GM19438 (cell line): ENCODE measurements at regions not wholly inside any gene's neighbourhood (a gene's known extent, or its start where the extent isn't known, plus 50 kb on each side); places are given as distances from the start of the nearest gene placed in this dataset.
"Not testable (repeated sequence)": the region's sequence is repeated elsewhere in the genome, so short reads cannot be mapped to it uniquely, and the experiment has no call there.

Experiments used
- ATAC-seq: cut with Tn5 transposase; IDR thresholded peaks from one replicate; pipeline ENCODE4 v1.9.1; 2021; ENCODE audit warnings: low read depth; ENCODE audit not compliant: unreplicated experiment

DNA sequence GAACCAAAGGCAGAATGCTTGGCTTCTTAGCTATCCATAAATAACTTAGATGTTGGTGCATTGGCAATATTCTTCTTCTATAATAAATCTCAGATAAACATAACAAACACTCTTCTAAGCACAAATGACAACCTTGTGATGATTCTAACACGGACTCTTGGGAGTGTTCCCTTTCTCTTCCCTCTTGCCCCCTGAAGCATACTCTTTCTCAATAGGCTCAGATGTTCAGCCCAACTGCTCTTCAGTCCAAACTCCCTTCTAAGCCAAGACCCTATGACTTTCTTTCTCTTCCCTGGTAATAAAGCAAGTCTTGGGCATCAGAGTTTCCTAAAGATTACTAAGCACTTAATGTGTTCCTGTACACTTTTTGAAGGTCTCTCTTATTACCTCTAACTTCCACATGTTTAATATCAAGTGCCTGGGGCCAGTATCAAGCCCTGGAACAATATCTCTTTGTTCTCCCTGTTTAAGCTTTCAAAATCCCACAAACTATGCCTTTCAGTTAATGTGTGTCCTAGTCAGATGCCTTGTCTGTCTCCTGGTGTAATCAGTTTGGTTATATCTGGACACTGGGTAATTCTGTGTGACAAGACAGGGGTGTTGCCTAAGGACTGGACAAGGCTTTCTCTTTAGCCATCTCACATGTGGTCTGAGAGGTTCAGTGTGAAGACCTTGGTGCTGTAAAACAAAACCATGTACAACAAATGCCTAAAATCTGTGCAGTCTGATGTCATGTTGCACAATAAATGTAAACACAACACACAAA is 92.9 kb upstream of the IVNS1ABP start:
- no peak for ATAC-seq

DNA sequence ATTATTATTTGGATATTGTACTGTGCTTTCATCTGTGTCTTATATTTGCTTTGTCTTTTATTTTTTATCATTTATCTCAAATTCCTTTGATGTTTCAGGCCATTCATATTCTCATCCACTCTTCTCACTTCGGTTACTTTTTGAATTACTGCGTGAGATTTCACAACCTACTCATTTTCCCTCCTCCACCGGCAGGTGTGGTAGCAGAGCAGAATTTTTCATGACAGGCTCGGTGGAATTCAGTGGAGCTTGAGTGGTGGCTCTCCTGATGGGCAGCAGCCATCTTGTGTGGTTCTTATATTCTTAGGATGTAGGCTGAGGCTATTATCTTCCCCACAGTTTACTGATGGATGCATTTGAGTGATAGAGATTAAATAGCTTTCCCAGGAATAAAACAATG is 92.3 kb upstream of the IVNS1ABP start:
- no peak for ATAC-seq

DNA sequence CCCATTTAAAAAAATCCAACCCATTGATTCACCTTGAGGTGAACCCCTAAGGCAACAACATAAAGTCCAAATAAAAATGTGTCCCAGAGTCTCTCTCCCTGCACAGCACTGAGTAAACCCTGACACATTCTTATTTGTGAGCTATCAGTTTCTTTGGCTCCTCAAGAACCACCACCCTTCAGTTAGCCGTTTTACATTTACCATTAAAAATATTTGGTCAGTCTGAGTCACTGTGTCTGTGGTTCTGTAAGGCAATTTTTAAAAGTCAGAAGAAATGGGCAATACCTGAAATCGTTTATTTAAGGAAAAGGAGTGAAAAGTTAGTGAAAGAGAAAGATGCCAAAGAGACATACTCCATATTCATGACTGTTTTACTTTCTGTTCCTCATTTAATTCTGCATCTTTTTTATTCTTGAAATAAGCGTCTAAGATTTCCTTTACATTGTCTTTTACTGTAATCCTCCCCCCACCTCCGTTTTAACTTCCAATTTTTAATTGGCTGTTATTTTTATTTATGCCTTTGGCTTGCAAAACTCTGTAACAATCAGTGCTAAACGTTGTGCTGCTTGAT is 91.7 kb upstream of the IVNS1ABP start:
- ATAC-seq, result no peak

DNA sequence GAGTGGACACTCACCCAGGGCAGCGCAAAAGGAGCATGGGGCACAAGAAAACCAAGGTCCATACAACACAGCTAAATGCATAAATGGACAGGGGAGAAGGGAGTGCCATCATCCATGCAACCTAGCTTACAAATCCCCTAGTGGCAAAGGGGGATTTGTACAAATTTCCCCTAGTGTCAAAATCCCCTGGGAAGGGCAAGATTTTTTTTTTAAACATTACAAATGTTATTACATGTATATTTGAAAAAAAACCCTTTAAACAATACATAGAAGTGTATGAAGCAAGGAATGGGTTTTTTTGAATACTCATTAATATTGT is 89.6 kb upstream of the IVNS1ABP start:
- ATAC-seq, result no peak

DNA sequence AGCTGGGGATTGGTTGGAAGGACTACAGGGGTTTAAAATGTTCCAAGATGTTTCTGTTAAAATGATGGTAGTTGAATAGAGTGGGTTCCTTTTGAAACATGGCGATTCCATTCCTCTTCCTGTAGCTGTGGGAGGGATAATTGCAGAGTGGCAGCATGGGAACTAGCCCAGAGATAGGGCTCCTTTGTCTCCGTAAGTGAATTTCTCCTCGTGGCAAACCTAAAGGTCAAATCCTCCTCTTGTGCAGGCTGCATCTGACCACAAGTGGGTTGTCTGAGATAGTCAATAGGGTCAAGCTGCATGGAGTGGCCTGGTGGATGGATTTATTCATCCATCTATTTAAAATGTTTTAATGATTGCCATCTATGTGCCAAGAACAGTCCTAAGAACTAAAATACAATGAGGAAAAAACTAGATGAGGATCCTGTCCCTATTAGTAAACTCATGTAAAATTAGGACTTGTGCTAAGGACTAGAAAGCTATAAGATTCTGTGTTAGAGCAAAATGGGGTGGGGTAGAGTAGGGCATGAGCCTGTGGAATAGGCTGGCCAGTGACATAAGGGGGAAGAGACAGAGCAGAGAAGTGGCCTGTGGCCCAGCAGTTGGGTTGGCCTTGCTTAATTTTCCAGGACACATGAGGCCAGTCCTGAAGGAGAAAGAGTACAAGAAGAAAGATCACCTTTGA is 89.1 kb upstream of the IVNS1ABP start:
- ATAC-seq, result no peak

DNA sequence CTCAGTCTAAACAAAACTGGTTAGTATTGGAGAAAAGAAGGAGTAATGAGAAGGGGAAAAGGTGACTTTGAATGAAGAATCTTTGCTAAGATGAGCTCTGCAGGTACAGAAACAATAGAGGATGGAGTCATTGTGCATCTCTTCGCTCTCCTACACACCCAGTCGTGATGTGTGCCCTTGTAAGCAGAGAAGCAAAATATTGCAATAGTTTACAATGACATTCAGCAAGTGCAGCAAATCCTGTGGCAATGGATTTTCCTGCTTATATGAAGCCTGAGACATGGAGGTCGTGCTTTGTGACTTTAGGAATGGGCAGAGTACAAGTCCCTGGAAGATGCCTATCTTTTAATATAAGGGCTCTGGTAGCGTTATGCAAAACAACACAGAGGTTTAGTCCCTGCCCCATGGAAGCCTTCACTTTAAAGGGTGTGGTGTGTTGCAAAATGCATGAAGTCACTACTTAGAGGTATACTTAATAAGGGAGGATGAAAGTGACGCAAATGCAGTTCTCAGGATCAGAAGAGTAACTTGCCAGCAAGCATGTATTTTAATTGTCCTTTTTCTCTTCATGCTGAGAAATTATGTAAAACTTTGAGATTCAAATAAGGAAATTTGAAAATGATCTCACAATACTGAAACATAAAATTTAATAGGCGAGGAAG is 88.0 kb upstream of the IVNS1ABP start:
- no peak for ATAC-seq

DNA sequence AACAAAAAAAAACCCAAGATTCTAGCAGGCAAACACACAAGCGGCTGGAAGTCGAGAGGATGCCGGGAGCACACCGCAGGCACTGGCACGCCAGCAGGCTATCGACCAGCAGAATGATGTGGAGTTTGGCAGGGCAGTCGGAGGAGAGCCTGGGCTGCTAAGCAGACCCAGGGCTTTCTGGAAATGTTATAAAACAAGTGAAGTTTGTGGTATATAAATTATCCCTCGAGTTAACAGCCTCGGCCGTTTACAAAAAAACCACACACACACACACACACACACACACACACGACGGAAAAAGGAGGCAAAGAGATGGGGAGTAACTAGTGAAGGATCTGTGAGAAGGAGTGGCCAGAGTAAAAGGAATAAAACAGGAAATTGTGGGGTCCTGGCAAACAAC is 87.2 kb upstream of the IVNS1ABP start:
- ATAC-seq, result no peak

DNA sequence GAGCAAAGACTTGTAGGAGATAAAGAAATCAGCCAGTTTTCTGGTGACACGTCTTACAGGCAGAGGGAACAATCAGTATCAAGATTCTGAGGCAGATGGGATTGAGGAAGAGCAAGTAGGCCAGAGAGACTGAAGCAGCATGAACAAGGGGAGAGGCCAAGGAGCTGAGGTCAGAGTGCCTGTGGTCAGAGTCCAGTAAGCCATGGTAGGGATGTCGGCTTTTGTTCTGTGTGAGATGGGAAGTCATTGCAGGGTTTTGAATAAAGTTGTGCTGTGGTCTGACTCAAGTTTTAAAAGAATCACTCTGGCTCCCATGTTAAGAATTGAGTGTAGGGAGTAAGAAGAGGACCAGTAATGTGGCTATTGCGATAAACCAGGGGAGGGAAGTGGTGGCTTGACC is 85.9 kb upstream of the IVNS1ABP start:
- ATAC-seq, result no peak

DNA sequence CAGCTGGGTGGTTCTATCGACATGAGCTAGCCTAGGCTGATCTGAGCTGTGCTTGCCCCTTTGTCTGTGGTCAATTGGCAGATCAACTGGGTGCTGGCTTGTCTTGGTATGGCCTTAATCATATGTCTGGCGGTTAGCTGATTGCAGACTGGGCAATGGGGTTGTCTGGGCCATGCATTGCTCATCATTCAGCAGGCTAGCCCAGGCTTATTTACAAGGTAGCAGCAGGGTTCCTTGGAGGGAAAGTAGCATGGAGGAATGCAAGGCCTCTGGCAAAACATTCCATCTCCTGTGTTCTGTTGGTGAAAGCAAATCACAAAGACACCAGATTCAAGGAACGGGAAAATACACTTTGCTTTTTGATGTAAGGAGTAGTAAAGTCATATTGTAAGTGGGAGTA is 84.0 kb upstream of the IVNS1ABP start:
- no peak for ATAC-seq

DNA sequence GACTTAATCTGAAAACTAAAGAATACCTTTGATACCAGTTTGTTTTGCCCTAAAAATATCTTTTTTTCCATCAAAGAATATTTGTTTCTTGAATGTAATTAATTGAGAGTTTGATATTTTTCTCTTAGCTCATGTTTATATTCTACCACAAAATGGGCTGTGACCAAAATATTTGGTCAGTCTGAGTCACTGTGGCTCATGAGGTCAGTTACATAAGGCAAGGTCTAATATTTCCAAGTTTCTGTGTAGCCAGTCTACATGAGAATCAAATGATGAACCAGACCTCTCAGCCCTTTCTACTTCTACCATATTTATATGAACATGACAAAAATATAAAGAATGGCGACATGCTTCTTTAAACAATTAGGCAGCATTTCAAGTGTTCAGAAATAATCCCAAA is 83.0 kb upstream of the IVNS1ABP start:
- no peak for ATAC-seq

DNA sequence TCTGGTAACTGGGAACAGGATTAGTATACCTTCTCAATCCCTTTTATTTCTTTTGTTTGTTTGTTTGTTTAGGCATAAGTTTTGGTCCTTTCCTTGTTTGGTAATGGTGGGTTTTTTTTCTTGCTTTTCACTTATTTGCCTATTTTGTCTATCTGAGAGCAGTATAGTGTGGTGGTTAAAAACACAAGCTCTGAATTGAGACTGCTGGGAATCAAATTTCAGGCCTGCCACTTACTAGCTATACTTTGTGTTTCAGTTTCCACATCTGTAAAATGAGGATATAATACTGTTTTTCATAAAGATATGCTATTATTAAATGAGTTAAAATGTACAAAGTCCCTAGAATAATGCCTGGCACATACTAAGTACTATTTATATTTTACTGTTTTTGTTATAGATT is 81.6 kb upstream of the IVNS1ABP start:
- no peak for ATAC-seq

DNA sequence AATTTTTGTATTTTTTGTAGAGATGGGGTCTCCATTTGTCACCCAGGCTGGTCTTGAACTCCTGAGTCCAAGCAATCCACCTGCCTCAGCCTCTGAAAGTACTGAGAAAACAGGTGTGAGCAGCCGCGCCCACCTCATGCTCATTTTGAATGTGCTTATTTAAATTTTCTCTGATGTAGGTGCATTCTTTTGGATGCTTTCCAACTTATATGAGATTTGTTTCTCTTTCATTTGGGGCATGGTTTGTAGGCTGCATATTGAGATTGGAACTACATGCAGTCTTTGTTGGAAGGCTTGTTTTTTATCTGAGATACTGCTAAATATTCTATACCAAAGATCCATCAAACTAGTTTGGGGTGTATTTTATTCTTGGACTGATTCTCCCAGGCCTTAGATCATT is 81.0 kb upstream of the IVNS1ABP start:
- ATAC-seq, result no peak

DNA sequence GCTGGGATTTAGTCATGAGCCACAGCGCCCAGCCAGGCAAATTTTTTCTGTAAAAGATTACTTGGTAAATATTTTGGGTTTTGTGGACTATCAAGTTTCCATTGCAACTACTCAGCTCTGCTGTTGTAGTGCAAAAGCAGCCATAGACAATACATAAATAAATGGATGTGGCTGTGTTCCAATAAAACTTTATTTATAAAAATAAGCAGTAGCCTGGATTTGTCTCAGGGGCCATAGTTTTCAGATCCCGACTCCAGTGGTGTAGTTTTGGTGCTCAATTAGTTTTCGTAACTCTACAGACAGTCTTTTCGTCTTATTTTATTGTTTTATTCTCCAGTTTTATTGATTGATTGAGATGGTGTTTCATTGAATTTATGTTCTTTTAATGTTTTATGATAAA is 80.1 kb upstream of the IVNS1ABP start:
- no peak for ATAC-seq

DNA sequence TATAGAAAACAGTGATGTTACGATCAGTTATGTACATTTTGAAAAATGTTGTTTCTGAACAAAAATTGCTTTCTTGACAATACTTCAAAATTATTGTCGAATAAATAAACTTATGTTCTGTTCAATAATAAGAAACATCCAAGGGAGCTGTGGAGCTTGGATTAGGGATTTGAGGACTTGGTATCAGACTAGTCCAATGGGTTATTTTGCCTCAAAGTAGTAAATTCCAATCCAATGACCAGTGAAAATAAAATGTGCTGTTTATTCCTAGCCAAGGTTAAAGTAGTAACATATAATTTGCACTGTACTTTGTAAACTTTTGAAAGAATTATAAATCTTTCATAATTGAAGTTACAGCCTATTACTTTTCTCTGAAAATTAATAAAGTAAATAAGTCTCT is 79.1 kb upstream of the IVNS1ABP start:
- ATAC-seq, result no peak

DNA sequence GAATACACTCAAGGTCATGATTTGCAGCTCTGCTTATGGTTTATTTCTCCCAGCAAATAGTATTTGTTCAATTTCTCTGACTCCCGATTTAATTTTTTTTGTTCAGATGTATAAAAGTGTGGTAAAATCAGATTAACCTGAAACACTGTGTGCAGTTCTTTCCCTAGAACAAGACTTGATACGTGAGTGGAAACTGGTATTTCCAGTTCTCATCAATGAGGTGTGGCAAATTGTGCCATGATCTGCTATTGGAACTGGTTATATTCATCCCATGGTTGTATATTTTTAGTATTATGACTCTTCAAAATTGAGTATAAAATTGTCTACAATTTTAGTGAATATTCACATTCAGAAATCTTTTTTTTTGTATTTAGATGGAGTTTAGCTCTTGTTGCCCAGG is 76.8 kb upstream of the IVNS1ABP start:
- no peak for ATAC-seq

DNA sequence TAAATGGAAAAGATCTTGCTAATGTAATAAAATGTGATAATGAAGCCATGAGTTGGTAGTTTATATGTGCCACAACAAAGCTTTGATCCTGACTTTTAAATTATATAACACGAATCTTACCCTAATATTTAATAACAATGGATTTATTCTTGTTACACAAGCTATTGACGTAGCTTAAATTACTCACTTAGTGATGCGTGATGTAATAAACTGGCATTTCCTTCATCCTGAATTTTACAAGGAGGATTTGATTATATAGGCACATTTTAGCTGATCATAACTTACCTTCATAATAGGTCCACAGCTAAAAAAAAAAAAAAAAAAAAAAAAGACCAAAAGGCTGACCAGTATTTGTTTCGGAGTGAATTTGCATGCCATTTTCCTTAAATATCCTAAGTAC is 76.2 kb upstream of the IVNS1ABP start:
- no peak for ATAC-seq

DNA sequence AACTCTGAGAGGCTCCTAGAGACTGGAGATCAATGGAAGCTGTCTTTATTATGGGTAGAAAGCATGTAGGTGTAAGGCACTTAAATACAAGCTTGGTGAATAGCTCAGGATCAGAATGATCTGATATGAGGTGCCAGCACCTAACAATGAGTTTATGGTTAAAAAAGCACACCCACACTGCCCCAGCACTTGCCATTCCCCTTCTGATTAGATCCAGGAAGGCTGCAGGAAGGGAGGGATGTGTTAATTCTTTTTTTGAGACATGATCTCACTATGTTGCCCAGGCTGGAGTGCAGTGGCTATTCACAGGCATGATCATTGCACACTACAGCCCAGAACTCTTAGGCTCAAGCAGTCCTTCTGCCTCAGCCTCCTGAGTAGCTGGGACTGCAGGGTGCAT is 71.8 kb upstream of the IVNS1ABP start:
- ATAC-seq, result no peak

DNA sequence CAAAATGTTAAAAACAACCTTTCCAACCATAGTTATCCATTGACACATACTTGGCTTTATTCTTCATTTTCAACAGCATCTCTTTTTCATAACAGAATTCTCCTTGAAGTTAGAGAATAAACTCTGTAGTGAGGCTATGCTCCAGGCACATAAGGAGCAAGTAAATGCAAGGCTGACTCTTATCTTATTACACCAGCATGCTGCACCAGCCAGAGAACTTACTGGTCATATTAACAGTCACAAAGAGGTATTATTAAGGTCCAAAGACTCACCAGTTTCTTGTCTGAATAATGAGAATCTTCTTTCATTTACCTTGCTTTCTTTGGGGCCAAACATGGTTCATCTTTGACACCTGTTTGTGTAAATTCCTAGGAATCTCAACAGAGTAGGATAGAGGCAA is 71.3 kb upstream of the IVNS1ABP start:
- ATAC-seq, result no peak

DNA sequence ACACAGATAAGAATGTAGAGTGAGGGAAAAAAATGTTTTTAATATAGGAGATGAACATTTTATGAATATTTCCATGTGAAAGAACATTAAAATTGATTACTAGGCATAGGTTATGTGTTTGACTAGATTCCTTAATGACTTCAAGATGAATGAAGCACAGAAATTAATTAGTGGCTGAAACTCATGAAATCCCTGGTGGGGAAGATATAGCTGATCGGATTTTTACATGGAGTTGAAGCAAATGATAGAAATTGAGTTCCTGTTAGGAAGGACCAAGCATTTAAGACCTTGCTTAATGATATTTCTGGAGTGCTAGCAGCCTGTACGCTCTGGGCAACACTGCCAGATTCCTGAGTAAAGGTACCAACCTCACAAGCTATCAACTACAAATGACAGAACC is 68.9 kb upstream of the IVNS1ABP start:
- no peak for ATAC-seq

DNA sequence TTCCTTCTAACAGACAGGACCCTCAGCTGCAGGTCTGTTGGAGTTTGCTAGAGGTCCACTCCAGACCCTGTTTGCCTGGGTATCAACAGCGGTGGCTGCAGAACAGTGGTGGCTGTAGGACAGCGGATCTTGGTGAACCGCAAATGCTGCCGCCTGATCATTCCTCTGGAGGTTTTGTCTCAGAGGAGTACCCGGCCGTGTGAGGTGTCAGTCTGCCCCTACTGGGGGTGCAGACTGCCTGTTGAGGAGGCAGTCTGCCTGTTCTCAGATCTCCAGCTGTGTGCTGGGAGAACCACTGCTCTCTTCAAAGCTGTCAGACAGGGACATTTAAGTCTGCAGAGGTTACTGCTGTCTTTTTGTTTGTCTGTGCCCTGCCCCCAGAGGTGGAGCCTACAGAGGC is 66.8 kb upstream of the IVNS1ABP start:
- ATAC-seq, result not testable (repeated sequence)

DNA sequence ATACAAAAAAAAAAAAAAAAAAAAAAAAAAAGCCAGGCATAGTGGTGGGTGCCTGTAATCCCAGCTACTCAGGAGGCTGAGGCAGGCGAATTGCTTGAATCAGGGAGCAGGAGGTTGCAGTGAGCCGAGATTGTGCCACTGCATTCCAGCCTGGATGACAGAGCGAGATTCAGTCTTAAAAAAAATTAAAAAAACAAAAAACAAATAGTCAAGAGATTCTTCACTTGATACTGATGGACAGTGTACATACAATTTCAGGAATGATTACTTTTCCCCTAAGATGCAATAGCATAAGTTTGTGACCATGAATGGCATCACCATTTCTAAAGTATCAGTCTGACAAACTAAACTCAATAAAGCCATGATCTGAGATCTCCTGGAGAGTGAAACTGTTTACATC is 60.8 kb upstream of the IVNS1ABP start:
- no peak for ATAC-seq
